K562 (cell line): ENCODE measurements at regions not wholly inside any gene's neighbourhood (a gene's known extent, or its start where the extent isn't known, plus 50 kb on each side); places are given as distances from the start of the nearest gene placed in this dataset.

Experiments used
- ATF2 ChIP-seq: sonication (generic); formaldehyde crosslinking; IDR thresholded peaks from 2 replicates; pipeline ENCODE4 v1.8.1; 2022; ENCODE audit warnings: missing genetic modification reagents
- CBFA2T3 ChIP-seq: fragments of 450-650 bp; IDR thresholded peaks from 2 replicates; pipeline ENCODE4 v1.6.1; 2017
- CBFB ChIP-seq: sonication (generic); formaldehyde crosslinking; IDR thresholded peaks from 2 replicates; pipeline ENCODE4 v1.4.0; 2020; ENCODE audit warnings: mild to moderate bottlenecking, missing genetic modification reagents
- CREM ChIP-seq: IDR thresholded peaks from 2 replicates; pipeline ENCODE4 v1.6.1; 2014; ENCODE audit warnings: antibody characterized with exemption, low read depth
- FOSL1 ChIP-seq: fragments of 200-800 bp; sonication (Bioruptor generic); conservative IDR thresholded peaks from 2 replicates; pipeline ENCODE4 v1.6.1; 2016; ENCODE audit warnings: missing genetic modification characterization, missing compliant biosample characterization
- GATA2 ChIP-seq: sonication (generic); formaldehyde crosslinking; IDR thresholded peaks from 2 replicates; pipeline ENCODE4 v1.4.0; 2020; ENCODE audit warnings: mild to moderate bottlenecking, missing genetic modification reagents
- HMG20B ChIP-seq: fragments of 250-450 bp; sonication (Bioruptor Pico); IDR thresholded peaks from 2 replicates; pipeline ENCODE4 v1.5.0; 2021; ENCODE audit warnings: mild to moderate bottlenecking
- HNRNPL ChIP-seq: fragments of 200-400 bp; formaldehyde crosslinking; IDR thresholded peaks from 2 replicates; pipeline ENCODE4 v1.6.1; 2017; ENCODE audit warnings: low read depth, mild to moderate bottlenecking, low read length
- IRF2 ChIP-seq: sonication (generic); formaldehyde crosslinking; IDR thresholded peaks from 2 replicates; pipeline ENCODE4 v1.8.1; 2022; ENCODE audit warnings: mild to moderate bottlenecking, missing genetic modification reagents
- KLF10 ChIP-seq: fragments of 250-450 bp; sonication (Bioruptor Pico); IDR thresholded peaks from 2 replicates; pipeline ENCODE4 v1.6.1; 2021; ENCODE audit warnings: matching md5 sums
- NR2C1 ChIP-seq, 2 experiments: fragments of 450-650 bp; IDR thresholded peaks; 2 replicates each; pipeline ENCODE4 v1.6.1; 2017; ENCODE audit warnings: mild to moderate bottlenecking in 2 of 2, antibody characterized with exemption in 1 of 2, inconsistent platforms in 1 of 2, missing compliant biosample characterization in 1 of 2, missing genetic modification characterization in 1 of 2
- NUFIP1 ChIP-seq: fragments of 450-650 bp; IDR thresholded peaks from 2 replicates; pipeline ENCODE4 v1.6.1; 2018; ENCODE audit not compliant: partially characterized antibody
- PHB ChIP-seq: fragments of 250-450 bp; sonication (Bioruptor Pico); IDR thresholded peaks from 2 replicates; pipeline ENCODE4 v1.5.0; 2021
- PHF21A ChIP-seq: fragments of 450-650 bp; IDR thresholded peaks from 2 replicates; pipeline ENCODE4 v1.6.1; 2017; ENCODE audit warnings: low read depth, borderline replicate concordance
- PHF8 ChIP-seq: fragments of 200-600 bp; sonication (generic); IDR thresholded peaks from 2 replicates; pipeline ENCODE4 v1.6.1; 2012; ENCODE audit warnings: mixed run types, mild to moderate bottlenecking, inconsistent platforms, low read length, moderate library complexity, borderline replicate concordance
- TCF7 ChIP-seq: sonication (generic); IDR thresholded peaks from 2 replicates; pipeline ENCODE4 v1.6.1; 2016; ENCODE audit warnings: antibody characterized with exemption, borderline replicate concordance
- ZNF217 ChIP-seq: sonication (generic); formaldehyde crosslinking; IDR thresholded peaks from 2 replicates; pipeline ENCODE4 v1.8.0; 2022; ENCODE audit warnings: mild to moderate bottlenecking, missing genetic modification reagents
- ZNF583 ChIP-seq: fragments of 250-450 bp; sonication (Bioruptor Pico); IDR thresholded peaks from 2 replicates; pipeline ENCODE4 v1.4.0; 2020
- ZNF696 ChIP-seq: fragments of 250-450 bp; sonication (Bioruptor Pico); conservative IDR thresholded peaks from 2 replicates; pipeline ENCODE4 v1.4.0; 2020; ENCODE audit warnings: mild to moderate bottlenecking, moderate library complexity
- ZNF717 ChIP-seq: fragments of 250-450 bp; sonication (Bioruptor Pico); IDR thresholded peaks from 2 replicates; pipeline ENCODE4 v1.5.0; 2021
- TF ChIP-seq, protein P1 (sequence below), 2 experiments: fragments of 450-650 bp; formaldehyde crosslinking in 1 of 2; IDR thresholded peaks; 2 replicates each; pipeline versions ENCODE4 v1.4.0 to v1.6.1; 2014 to 2020; ENCODE audit warnings: mild to moderate bottlenecking in 2 of 2, borderline replicate concordance in 1 of 2, low read depth in 1 of 2

- TF ChIP-seq, protein P1, sequence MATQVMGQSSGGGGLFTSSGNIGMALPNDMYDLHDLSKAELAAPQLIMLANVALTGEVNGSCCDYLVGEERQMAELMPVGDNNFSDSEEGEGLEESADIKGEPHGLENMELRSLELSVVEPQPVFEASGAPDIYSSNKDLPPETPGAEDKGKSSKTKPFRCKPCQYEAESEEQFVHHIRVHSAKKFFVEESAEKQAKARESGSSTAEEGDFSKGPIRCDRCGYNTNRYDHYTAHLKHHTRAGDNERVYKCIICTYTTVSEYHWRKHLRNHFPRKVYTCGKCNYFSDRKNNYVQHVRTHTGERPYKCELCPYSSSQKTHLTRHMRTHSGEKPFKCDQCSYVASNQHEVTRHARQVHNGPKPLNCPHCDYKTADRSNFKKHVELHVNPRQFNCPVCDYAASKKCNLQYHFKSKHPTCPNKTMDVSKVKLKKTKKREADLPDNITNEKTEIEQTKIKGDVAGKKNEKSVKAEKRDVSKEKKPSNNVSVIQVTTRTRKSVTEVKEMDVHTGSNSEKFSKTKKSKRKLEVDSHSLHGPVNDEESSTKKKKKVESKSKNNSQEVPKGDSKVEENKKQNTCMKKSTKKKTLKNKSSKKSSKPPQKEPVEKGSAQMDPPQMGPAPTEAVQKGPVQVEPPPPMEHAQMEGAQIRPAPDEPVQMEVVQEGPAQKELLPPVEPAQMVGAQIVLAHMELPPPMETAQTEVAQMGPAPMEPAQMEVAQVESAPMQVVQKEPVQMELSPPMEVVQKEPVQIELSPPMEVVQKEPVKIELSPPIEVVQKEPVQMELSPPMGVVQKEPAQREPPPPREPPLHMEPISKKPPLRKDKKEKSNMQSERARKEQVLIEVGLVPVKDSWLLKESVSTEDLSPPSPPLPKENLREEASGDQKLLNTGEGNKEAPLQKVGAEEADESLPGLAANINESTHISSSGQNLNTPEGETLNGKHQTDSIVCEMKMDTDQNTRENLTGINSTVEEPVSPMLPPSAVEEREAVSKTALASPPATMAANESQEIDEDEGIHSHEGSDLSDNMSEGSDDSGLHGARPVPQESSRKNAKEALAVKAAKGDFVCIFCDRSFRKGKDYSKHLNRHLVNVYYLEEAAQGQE (IDR thresholded peaks at IDR 0.05; ENCODE audit: borderline replicate concordance): no peak
- TF ChIP-seq, protein P1 (CRISPR knock-in tag; IDR thresholded peaks at IDR 0.05; ENCODE audit: low read depth): no peak
- TF ChIP-seq KLF10 (CRISPR knock-in tag): no peak
- no peak for TF ChIP-seq PHB (CRISPR knock-in tag)
- TF ChIP-seq NR2C1 (IDR thresholded peaks at IDR 0.05): no peak
- TF ChIP-seq NR2C1 (tag; IDR thresholded peaks at IDR 0.05): peak; percentile 21; the same call in 1 of the 2 replicates
- TF ChIP-seq HNRNPL: no peak
- no peak for TF ChIP-seq PHF8
- TF ChIP-seq ZNF696 (CRISPR knock-in tag): no peak
- TF ChIP-seq PHF21A: no peak
- TF ChIP-seq HMG20B (CRISPR knock-in tag): no peak
- TF ChIP-seq ATF2 (CRISPR knock-in tag): no peak
- no peak for TF ChIP-seq ZNF717 (CRISPR knock-in tag)
- no peak for TF ChIP-seq NUFIP1
- peak; percentile 83 for TF ChIP-seq GATA2 (CRISPR knock-in tag)
- no peak for TF ChIP-seq CBFB
- no peak for TF ChIP-seq ZNF217 (CRISPR knock-in tag)
- TF ChIP-seq ZNF583 (CRISPR knock-in tag): no peak
- no peak for TF ChIP-seq IRF2 (CRISPR knock-in tag)
- TF ChIP-seq FOSL1: 0 out of 2 replicates have a peak, but pooled peaks have one; percentile 22
- 0 out of 2 replicates have a peak, but pooled peaks have one; percentile 3 for TF ChIP-seq CREM
- TF ChIP-seq CBFA2T3: peak; percentile 39; the same call in 1 of the 2 replicates
- TF ChIP-seq TCF7: peak; percentile 81; the same call in 1 of the 2 replicates
Observed at GRCh38 chr2:12514631-12515437, 201.9 kb upstream of the TRIB2 start (continued).
